GM11168 (cell line): ENCODE measurements at regions not wholly inside any gene's neighbourhood (a gene's known extent, or its start where the extent isn't known, plus 50 kb on each side); places are given as distances from the start of the nearest gene placed in this dataset.
"Not testable (repeated sequence)": the region's sequence is repeated elsewhere in the genome, so short reads cannot be mapped to it uniquely, and the experiment has no call there.

ENCODE experiments used
- in situ Hi-C: fragments of 300-500 bp; cut with MboI; formaldehyde crosslinking; loops from one replicate; pipeline ENCODE4 v1.12.0; 2022; ENCODE audit warnings: low sequenced_read_pairs; ENCODE audit not compliant: unreplicated experiment

- in situ Hi-C loops, result no loop called here
These were observed 190.7 kb upstream of the FAM241A start for GRCh38 chr4:111954550-111954949.

- in situ Hi-C loops, result no loop called here
These were observed 190.3 kb upstream of the FAM241A start for GRCh38 chr4:111955001-111955400.

DNA sequence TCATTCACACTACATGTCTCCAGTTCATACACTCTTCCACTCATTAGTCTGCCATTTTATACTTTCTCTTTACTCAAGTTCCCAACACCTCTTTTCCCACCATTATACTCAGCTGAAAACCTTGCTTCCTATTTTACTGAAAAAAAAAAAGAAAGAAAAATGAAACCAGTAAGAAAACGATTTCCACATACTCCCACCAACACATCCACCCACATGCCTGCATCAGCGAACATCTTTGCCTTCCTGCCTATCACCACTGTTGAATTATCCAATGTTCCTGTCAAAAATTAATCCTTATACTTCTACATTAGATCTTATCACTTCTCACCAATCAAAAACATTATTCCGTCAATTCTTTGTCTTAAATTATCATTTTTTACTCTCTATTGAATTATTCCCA, 188.1 kb upstream of the FAM241A start:
- in situ Hi-C loops, result no loop called here

DNA sequence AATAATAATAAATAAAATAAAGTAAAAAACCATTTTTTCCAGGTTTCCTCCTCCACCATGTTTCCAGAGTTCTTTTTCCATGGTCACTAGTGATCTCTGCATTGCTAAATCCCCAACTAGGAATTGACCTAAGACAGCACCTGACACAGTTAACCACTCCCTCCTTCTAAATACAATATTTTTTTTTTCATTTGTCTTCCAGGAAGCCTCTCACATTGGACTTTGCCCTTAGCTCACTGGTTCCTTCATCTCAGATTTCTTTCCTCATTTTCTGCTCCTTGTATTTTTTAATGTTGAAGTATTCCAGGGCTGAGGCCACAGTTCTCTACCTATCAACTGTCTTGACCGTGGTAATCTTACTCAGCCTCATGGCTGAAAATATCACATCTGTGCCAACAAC, 187.3 kb upstream of the FAM241A start:
- in situ Hi-C loops, result no loop called here

- in situ Hi-C loops, result no loop called here
These were observed 186.0 kb upstream of the FAM241A start for GRCh38 chr4:111959222-111959621.

DNA sequence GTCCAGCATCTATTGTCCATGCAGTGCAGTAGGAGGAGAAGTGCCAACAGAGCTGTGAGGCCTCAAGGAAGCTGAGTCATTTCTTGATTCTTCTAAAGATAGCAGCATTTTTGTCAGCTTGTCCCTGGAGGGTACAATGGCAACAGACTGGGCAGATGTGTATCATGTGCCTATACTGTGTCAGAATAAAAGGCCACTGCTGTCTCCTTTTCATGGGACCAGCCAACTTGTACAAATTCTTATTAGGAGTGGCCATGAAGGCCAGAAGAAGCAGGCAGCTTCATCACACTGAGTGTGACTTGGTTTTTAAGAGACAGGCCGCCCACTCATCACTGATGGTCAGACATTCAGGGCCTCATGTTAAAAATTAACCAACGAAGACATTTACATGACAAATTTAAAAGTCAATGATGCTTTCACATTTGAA, 185.0 kb upstream of the FAM241A start:
- in situ Hi-C loops, result no loop called here

DNA sequence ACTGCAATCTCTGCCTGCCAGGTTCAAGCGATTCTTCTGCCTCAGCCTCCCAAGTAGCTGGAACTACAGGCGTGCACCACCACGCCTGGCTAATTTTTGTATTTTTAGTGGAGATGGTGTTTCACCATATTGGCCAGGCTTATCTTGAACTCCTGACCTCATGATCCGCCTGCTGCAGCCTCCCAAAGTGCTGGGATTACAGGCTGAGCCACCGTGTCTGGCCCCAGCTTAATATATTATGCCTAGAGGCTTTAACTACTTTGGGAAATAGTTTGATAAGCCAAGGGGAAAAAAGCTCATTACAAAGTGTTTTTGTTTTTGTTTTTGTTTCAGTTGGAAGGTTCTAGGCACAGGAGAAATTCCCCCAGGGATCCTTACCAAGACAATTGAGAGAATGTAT, 184.2 kb upstream of the FAM241A start:
- in situ Hi-C loops, result not testable (repeated sequence)

- in situ Hi-C loops, result no loop called here
These were observed 183.4 kb upstream of the FAM241A start for GRCh38 chr4:111961809-111962208.

DNA sequence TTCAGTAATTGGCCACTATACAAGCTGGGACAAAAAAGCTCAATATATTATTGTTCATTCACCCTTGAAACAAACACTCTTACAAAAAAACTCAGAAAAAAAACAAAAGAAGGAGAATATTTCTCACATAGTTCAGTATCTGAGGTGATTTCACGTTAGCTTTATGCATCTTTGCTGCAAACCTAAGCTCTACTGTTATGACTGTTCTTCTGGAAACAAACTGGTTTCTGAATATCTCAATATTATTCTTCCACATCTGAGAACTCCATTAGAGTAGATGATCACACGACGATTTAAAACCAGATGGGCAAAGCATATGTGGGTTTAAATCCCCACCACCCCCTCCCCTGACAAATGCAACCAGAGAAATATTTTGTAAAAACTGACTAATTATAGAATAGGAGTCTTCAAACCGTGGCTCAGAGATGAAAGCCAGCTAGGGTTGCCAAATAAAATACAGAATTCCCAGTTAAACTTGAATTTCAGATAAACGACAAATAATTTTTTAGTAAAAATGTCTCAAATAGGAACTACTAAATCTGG, 182.0 kb upstream of the FAM241A start:
- in situ Hi-C loops, result no loop called here

- in situ Hi-C loops, result no loop called here
These were observed 167.8 kb upstream of the FAM241A start for GRCh38 chr4:111977419-111977965.

DNA sequence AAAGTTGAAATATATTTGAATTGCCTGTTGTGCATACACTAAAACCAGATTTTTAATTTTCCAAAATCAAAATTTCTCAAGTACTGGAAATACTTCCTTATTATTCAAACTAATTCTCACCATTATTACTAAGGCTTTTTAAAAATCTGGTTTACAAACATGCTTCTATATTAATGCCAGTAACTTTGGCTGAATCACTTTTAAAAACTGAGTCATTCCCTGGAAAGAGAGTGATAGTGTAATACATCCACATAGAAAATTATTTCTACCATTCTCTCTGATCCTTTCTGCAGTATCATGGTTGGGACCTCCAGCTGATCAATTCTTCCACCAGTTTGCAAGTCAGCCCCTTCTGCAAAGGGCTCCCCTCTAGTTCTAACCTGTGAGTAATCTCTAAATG, 165.3 kb upstream of the FAM241A start:
- in situ Hi-C loops, result no loop called here

GRCh38 chr4:111982089-111982488, 163.2 kb upstream of the FAM241A start:
- in situ Hi-C loops, result no loop called here

GRCh38 chr4:111984169-111984819, 161.0 kb upstream of the FAM241A start:
- in situ Hi-C loops, result no loop called here

DNA sequence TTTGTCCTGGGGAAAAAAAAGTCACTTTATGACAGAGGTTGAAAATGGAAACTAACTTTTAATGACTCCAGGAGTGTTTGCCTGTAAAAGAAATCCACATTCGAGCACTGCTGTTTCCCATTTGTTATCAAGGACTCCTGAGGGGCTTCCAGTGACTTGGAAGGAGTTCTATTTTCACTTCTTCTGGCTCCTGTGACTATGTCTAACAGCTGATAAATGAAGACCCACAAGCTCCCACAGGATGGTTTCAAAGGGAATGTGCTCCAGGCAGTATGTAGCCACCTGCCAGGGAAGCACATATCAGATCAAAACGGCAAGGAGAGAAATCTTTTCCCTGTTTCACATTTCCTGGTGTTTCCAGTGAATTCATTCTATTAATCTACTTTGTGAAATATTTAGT, 159.8 kb upstream of the FAM241A start:
- in situ Hi-C loops, result no loop called here

GRCh38 chr4:111986095-111986494, 159.2 kb upstream of the FAM241A start:
- in situ Hi-C loops, result no loop called here

DNA sequence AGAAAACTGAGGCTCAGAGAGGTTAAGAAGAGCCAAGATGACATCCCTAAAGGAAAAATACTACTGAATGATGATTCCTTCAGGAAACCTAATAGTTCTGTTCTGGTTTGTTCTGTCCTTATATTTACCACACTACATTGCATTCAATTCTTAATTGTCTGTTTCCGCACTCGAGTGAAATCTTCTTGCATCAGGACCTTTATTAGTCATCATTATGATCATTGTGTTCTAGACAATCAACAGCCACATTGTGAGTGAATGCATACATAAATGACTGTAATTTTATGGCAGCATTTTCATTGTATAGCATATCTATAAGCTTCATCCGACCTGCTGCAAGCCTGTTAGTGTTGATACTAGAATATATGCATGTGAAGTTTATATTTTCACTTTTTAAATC, 156.7 kb upstream of the FAM241A start:
- in situ Hi-C loops, result no loop called here

DNA sequence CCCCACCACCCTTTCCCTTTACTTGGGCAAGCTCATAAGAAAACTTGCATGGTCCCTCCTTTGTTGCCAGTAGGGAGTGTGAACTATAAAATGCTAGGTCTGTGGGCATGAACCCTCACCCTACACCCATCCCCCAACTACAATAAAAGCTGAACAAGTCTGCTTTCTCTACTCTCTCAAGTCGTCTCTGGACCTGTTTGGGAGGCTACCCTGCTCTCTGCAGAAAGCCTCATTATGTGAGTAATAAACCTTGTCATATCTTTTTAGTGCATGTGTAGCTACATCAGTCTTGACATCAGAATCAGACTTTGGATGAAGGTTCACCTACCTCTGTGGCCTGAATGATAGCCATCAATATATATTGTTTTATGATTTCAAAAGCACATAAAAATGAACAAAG, 155.4 kb upstream of the FAM241A start:
- in situ Hi-C loops, result no loop called here

- in situ Hi-C loops, result no loop called here
These were observed 154.1 kb upstream of the FAM241A start for GRCh38 chr4:111991163-111991562.

DNA sequence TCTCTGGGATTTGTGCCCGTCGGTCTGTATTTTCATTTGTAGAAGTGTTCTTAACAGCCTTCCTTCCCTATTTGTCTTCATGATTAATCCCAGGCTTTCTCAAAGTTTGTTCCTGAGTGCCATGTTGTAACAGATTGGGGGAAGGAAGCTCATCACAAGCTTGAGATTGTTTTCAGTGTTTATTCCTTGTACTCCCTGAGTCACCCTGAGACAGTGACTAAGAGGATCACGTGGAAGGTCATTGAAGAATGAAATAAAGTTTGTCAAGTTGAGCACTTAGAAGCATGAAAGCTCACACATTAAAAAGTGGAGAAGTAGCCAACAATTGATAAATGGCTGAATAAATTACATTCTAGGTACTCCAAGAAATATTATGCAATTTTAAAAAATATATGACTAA, 153.5 kb upstream of the FAM241A start:
- in situ Hi-C loops, result no loop called here

- in situ Hi-C loops, result no loop called here
These were observed 152.7 kb upstream of the FAM241A start for GRCh38 chr4:111992351-111993168.

- in situ Hi-C loops, result no loop called here
These were observed 150.9 kb upstream of the FAM241A start for GRCh38 chr4:111994392-111994791.
